ENCODE measurements at regions not wholly inside any gene's neighbourhood (a gene's known extent, or its start where the extent isn't known, plus 50 kb on each side); places are given as distances from the start of the nearest gene placed in this dataset.

DNA sequence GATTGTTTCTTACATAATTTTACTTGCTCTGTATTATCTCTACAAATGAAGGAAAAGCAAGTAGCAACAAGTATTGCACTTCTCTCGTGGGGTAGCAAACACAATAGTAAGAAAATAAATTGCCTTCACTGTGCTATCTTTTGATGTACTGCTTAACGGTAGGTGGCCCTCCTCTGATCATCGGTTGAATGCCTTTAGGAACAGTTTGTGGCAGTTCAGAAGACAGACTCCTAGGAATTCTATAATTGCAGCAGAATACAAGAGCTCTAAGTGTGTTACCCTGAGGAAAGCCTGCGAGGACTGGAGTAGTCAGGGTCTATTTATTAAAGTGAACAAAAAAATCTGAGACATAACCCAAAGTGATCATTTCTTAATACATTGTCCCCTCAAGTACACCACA lies 1135.9 kb downstream of the KCNT2 start:
- no peak overlapping the region for H3K4me3 ChIP-seq (ENCODE audit: low read length)
- TF ChIP-seq, protein P1, sequence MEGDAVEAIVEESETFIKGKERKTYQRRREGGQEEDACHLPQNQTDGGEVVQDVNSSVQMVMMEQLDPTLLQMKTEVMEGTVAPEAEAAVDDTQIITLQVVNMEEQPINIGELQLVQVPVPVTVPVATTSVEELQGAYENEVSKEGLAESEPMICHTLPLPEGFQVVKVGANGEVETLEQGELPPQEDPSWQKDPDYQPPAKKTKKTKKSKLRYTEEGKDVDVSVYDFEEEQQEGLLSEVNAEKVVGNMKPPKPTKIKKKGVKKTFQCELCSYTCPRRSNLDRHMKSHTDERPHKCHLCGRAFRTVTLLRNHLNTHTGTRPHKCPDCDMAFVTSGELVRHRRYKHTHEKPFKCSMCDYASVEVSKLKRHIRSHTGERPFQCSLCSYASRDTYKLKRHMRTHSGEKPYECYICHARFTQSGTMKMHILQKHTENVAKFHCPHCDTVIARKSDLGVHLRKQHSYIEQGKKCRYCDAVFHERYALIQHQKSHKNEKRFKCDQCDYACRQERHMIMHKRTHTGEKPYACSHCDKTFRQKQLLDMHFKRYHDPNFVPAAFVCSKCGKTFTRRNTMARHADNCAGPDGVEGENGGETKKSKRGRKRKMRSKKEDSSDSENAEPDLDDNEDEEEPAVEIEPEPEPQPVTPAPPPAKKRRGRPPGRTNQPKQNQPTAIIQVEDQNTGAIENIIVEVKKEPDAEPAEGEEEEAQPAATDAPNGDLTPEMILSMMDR (conservative IDR thresholded peaks at IDR 0.05; ENCODE audit: low read length) = no peak
- no peak for DNase-seq (ENCODE audit: low read depth)

DNA sequence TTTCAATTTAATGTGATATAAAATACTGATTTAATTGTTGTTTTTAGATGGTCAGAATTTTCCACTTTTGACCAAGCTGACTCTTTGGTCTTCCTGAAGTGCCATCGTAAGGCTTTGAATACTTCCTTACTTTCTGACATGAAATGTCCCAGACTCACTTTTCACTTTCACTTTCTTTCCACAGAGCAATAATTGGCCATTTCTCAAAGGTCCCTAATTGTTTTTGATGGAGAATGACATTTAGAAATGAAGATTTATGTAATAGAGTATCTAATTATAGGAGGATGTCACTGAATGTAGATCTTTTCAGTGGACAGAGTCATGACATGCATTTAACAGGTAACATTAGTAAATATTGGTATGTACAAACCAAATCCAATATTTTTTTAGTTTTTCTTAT lies 1141.6 kb downstream of the KCNT2 start:
- no peak overlapping the region for H3K4me3 ChIP-seq (ENCODE audit: low read length)
- TF ChIP-seq, protein P1 (conservative IDR thresholded peaks at IDR 0.05; ENCODE audit: low read length) = no peak
- no peak for DNase-seq (ENCODE audit: low read depth)

- DNase-seq (ENCODE audit: low read depth) = peak; percentile 56
- H3K4me3 ChIP-seq (ENCODE audit: low read length) = no peak overlapping the region
- TF ChIP-seq, protein P1 (conservative IDR thresholded peaks at IDR 0.05; ENCODE audit: low read length) = no peak
Observed at GRCh38 chr1:195462646-195463045, 1145.6 kb downstream of the KCNT2 start.

GRCh38 chr1:195462152-195462551 lies 1146.1 kb downstream of the KCNT2 start:
- TF ChIP-seq, protein P1 (conservative IDR thresholded peaks at IDR 0.05; ENCODE audit: low read length) = no peak
- no peak overlapping the region for H3K4me3 ChIP-seq (ENCODE audit: low read length)
- no peak for DNase-seq (ENCODE audit: low read depth)

- TF ChIP-seq, protein P1 (conservative IDR thresholded peaks at IDR 0.05; ENCODE audit: low read length) = no peak
- H3K4me3 ChIP-seq (ENCODE audit: low read length) = no peak overlapping the region
- DNase-seq (ENCODE audit: low read depth) = no peak
Observed at GRCh38 chr1:195458365-195458764, 1149.9 kb downstream of the KCNT2 start.

DNA sequence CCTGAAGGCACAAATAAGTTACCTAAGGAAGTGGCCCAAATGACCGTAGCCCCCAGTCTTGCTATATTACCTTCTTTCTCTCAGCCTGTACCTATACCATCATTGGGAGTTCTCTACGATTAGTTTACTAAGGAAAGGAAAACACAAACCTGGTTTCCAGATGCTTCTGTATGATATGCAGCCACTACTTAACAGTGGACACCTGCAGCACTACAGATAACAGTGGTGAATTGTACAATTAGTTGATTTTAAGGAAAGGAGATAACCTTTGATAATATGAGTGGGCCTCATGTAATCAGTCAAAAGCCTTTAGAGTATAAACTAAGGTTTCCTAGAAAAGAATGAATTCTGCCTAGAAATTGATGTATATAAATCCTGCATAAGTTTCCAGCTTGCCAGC lies 1157.4 kb downstream of the KCNT2 start:
- TF ChIP-seq, protein P1 (conservative IDR thresholded peaks at IDR 0.05; ENCODE audit: low read length) = no peak
- no peak overlapping the region for H3K4me3 ChIP-seq (ENCODE audit: low read length)
- DNase-seq (ENCODE audit: low read depth) = no peak

DNA sequence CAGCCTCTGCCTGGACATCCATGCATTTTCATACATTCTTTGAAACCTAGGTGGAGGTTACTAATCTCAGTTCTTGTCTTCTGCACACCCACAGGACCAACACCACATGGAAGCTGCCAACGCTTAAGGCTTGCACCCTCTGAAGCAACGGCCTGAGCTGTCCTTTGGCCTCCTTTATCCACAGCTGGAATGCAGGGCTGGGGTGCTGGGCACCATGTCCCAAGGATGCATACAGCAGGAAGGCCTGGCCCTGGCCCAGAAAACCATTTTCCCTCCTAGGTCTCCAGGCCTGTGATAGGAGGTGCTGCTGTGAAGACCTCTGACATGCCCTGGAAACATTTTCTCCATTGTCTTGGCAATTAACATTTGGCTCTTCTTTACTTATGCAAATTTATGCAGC lies 1168.6 kb downstream of the KCNT2 start:
- TF ChIP-seq, protein P1 (conservative IDR thresholded peaks at IDR 0.05; ENCODE audit: low read length) = no peak
- H3K4me3 ChIP-seq (ENCODE audit: low read length) = no peak overlapping the region
- no peak for DNase-seq (ENCODE audit: low read depth)
